B cell (primary cell): ENCODE measurements at regions not wholly inside any gene's neighbourhood (a gene's known extent, or its start where the extent isn't known, plus 50 kb on each side); places are given as distances from the start of the nearest gene placed in this dataset.

Experiments used
- CTCF ChIP-seq: fragments of 200-600 bp; IDR thresholded peaks from one replicate; pipeline ENCODE4 v1.8.0; 2022; ENCODE audit warnings: antibody characterized with exemption, mild to moderate bottlenecking
- EZH2 ChIP-seq: IDR thresholded peaks from 2 replicates; pipeline ENCODE4 v1.6.1; 2012; ENCODE audit warnings: borderline replicate concordance, low read depth, mild to moderate bottlenecking, moderate library complexity, low read length; ENCODE audit not compliant: insufficient read depth, poor library complexity, severe bottlenecking

GRCh38 chr12:115657081-115658013, 620.1 kb downstream of the MED13L start:
- TF ChIP-seq CTCF = no peak
- no peak for TF ChIP-seq EZH2
